Hepatocyte (in vitro differentiated cells): ENCODE measurements at regions not wholly inside any gene's neighbourhood (a gene's known extent, or its start where the extent isn't known, plus 50 kb on each side); places are given as distances from the start of the nearest gene placed in this dataset.

ENCODE experiments used
- DNase-seq: peaks from one replicate; pipeline ENCODE4 v3.0.0-alpha.2; 2016; ENCODE audit warnings: low spot score
- H2AFZ ChIP-seq: fragments of 200-600 bp; sonication (generic); 2 replicates; pipeline ENCODE4 v1.6.0; 2016; ENCODE audit warnings: antibody characterized with exemption, mild to moderate bottlenecking
- H3K27ac ChIP-seq: fragments of 200-600 bp; sonication (generic); 2 replicates; pipeline ENCODE4 v1.5.1; 2016; ENCODE audit warnings: mild to moderate bottlenecking
- H3K27me3 ChIP-seq: fragments of 200-600 bp; sonication (generic); 2 replicates; pipeline ENCODE4 v1.6.1; 2016
- H3K36me3 ChIP-seq: fragments of 200-600 bp; sonication (generic); replicated peaks from 2 replicates; pipeline ENCODE4 v1.5.1; 2016; ENCODE audit warnings: low read depth; ENCODE audit not compliant: insufficient read depth
- H3K4me1 ChIP-seq: fragments of 200-600 bp; sonication (generic); 2 replicates; pipeline ENCODE4 v1.5.1; 2016; ENCODE audit warnings: mild to moderate bottlenecking, moderate library complexity; ENCODE audit not compliant: insufficient read depth
- H3K4me2 ChIP-seq: fragments of 200-600 bp; sonication (generic); 2 replicates; pipeline ENCODE4 v1.6.0; 2016
- H3K4me3 ChIP-seq: fragments of 200-600 bp; sonication (generic); 2 replicates; pipeline ENCODE4 v1.5.1; 2016; ENCODE audit warnings: mild to moderate bottlenecking
- H3K79me2 ChIP-seq: fragments of 200-600 bp; sonication (generic); 2 replicates; pipeline ENCODE4 v1.6.0; 2017; ENCODE audit warnings: mild to moderate bottlenecking
- H3K9me2 ChIP-seq: fragments of 200-600 bp; sonication (generic); replicated peaks from 2 replicates; pipeline ENCODE4 v1.6.0; 2017; ENCODE audit warnings: mild to moderate bottlenecking; ENCODE audit not compliant: insufficient read depth
- H3K9me3 ChIP-seq: fragments of 200-600 bp; sonication (generic); 2 replicates; pipeline ENCODE4 v1.5.1; 2016; ENCODE audit warnings: low read depth, mild to moderate bottlenecking
- H4K20me1 ChIP-seq: fragments of 200-600 bp; sonication (generic); 2 replicates; pipeline ENCODE4 v1.6.0; 2016; ENCODE audit warnings: mild to moderate bottlenecking; ENCODE audit not compliant: insufficient read depth, poor library complexity, severe bottlenecking
- EZH2 ChIP-seq: fragments of 200-600 bp; sonication (generic); IDR thresholded peaks from 2 replicates; pipeline ENCODE4 v1.6.1; 2016; ENCODE audit warnings: antibody characterized with exemption, mild to moderate bottlenecking, borderline replicate concordance
- EZH2phosphoT487 ChIP-seq: fragments of 200-600 bp; sonication (generic); IDR thresholded peaks from one replicate; pipeline ENCODE4 v1.6.1; 2018; ENCODE audit warnings: antibody characterized with exemption, mild to moderate bottlenecking, low read depth, moderate library complexity; ENCODE audit not compliant: unreplicated experiment, severe bottlenecking
- WGBS: methylation state at CpG from one replicate; pipeline ENCODE4 v1.1.6; 2016; ENCODE audit warnings: low lambda C conversion rate; ENCODE audit errors: missing lambda C conversion rate; 5-methylcytosine and 5-hydroxymethylcytosine counted together
- TF ChIP-seq, protein P1 (sequence below): fragments of 200-600 bp; sonication (generic); IDR thresholded peaks from 2 replicates; pipeline ENCODE4 v1.5.1; 2016; ENCODE audit warnings: antibody characterized with exemption, mild to moderate bottlenecking; ENCODE audit not compliant: poor library complexity

DNA sequence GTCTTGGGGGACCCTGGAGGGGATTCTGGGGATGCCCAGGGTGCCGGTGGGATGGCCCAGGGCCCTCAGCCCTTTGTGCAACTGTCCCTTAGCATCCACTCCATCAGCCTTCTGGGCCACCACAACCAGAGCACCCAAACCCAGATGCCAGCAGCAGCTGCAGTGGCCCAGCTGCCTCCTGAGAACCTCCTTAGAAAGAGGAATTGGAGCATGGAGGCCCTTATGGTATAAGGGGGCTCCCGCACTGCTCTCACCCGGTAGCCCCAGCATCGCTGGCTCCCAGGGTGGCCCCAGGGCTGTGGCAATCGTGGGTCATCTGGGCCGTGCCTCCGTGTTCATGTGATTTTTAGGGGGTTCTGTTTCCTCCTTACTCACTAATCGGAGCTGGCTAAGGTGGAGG, 463.3 kb downstream of the ICE1 start:
- no peaks in the 10 kb centered on the region for H3K9me3 ChIP-seq
- no peaks in the 10 kb centered on the region for H4K20me1 ChIP-seq
- H3K36me3 ChIP-seq, result no peaks in the 10 kb centered on the region
- TF ChIP-seq, protein P1, sequence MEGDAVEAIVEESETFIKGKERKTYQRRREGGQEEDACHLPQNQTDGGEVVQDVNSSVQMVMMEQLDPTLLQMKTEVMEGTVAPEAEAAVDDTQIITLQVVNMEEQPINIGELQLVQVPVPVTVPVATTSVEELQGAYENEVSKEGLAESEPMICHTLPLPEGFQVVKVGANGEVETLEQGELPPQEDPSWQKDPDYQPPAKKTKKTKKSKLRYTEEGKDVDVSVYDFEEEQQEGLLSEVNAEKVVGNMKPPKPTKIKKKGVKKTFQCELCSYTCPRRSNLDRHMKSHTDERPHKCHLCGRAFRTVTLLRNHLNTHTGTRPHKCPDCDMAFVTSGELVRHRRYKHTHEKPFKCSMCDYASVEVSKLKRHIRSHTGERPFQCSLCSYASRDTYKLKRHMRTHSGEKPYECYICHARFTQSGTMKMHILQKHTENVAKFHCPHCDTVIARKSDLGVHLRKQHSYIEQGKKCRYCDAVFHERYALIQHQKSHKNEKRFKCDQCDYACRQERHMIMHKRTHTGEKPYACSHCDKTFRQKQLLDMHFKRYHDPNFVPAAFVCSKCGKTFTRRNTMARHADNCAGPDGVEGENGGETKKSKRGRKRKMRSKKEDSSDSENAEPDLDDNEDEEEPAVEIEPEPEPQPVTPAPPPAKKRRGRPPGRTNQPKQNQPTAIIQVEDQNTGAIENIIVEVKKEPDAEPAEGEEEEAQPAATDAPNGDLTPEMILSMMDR, result no peak
- TF ChIP-seq EZH2phosphoT487 (no peak), EZH2 (no peak)
- H2AFZ ChIP-seq, result no peak overlapping the region
- no peak overlapping the region for H3K4me3 ChIP-seq
- no peak for DNase-seq
- no peaks in the 10 kb centered on the region for H3K79me2 ChIP-seq
- H3K4me2 ChIP-seq, result no peak overlapping the region
- no peaks in the 10 kb centered on the region for H3K9me2 ChIP-seq
- peaks cover 10% of the 10 kb centered on the region for H3K27me3 ChIP-seq
- 90% methylated on average over 8 of the region's 8 CpGs for WGBS
- H3K4me1 ChIP-seq, result no peaks in the 10 kb centered on the region
- H3K27ac ChIP-seq, result no peak overlapping the region

DNA sequence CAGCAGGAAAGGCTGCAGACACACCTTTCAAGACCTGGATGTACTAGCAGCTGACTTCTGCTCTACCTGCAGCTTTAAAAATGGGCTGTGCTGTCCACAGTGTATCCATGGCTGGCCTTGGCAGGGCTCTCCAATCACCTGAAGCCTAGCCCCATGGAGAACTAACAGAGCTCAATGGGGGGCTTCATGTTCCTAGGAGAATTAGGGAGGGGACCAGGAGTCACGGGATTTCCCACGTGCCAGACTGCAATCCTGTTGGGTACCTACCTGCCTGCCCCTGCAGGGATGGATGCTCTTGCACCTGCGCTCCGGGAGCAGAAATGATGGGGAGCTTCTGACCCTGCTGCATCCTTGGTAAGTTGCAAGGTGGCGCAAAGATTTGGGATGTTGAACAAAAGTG, 462.1 kb downstream of the ICE1 start:
- Histone ChIP-seq H3K9me2 (no peaks in the 10 kb centered on the region), H2AFZ (no peak overlapping the region), H3K36me3 (no peaks in the 10 kb centered on the region), H3K79me2 (no peaks in the 10 kb centered on the region), H3K4me2 (no peak overlapping the region), H4K20me1 (no peaks in the 10 kb centered on the region), H3K9me3 (no peaks in the 10 kb centered on the region), H3K27ac (no peak overlapping the region), H3K27me3 (peaks cover 10% of the 10 kb centered on the region), H3K4me3 (no peak overlapping the region), H3K4me1 (no peaks in the 10 kb centered on the region)
- WGBS, result 79% methylated on average over 5 of the region's 5 CpGs
- TF ChIP-seq EZH2 (no peak), EZH2phosphoT487 (no peak)
- TF ChIP-seq, protein P1, result no peak
- no peak for DNase-seq

DNA sequence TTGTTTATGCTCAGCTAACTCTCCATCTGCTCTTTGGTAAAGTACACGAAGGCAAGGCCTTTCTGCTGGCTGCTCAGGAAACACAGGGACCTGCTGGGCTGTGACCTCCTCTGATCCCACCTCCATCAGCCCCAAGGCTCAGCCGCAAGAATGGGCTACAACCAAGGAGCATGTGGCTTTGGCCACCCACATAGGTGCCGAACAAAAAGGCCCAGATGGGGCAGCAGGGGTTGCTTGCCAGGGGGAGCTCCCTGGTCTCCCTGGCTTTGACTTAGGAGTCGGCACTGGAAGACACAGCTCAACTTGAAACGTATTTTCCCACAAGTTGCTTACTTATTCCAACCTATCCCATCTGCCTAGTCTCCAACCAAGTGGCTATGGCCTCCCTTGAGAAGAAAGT, 461.1 kb downstream of the ICE1 start:
- H3K36me3 ChIP-seq, result no peaks in the 10 kb centered on the region
- peaks cover 10% of the 10 kb centered on the region for H3K27me3 ChIP-seq
- no peak overlapping the region for H3K4me3 ChIP-seq
- no peak overlapping the region for H3K4me2 ChIP-seq
- no peak for DNase-seq
- no peak overlapping the region for H2AFZ ChIP-seq
- H3K4me1 ChIP-seq, result no peaks in the 10 kb centered on the region
- WGBS, result 68% methylated on average over 5 of the region's 5 CpGs
- H3K9me3 ChIP-seq, result no peaks in the 10 kb centered on the region
- H3K27ac ChIP-seq, result no peak overlapping the region
- H4K20me1 ChIP-seq, result no peaks in the 10 kb centered on the region
- no peaks in the 10 kb centered on the region for H3K9me2 ChIP-seq
- TF ChIP-seq, protein P1, result no peak
- no peak for TF ChIP-seq EZH2
- TF ChIP-seq EZH2phosphoT487, result no peak
- H3K79me2 ChIP-seq, result no peaks in the 10 kb centered on the region

DNA sequence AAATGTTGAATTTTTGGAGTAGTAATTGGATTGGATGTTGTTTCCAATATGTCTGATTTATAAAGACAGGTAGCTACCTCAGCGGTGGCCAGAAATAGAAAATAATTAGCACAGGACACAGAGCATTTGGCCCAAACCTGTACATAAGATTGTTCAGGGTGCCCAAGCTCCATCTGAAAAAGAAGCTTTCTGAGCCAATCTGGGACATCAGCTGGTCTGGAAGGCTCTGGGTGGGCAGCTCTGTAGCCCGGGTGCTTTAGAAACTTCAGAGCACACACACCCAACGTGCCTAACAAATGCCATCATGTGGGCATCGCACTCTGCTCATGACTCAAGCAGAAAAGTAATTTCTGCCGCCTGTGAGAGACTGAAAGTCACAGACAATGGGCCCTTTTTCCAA, 460.7 kb downstream of the ICE1 start:
- Histone ChIP-seq H3K27me3 (peaks cover 10% of the 10 kb centered on the region), H3K4me2 (no peak overlapping the region), H3K27ac (no peak overlapping the region), H4K20me1 (no peaks in the 10 kb centered on the region), H3K4me1 (no peaks in the 10 kb centered on the region), H2AFZ (no peak overlapping the region), H3K36me3 (no peaks in the 10 kb centered on the region), H3K79me2 (no peaks in the 10 kb centered on the region), H3K9me3 (no peaks in the 10 kb centered on the region), H3K4me3 (no peak overlapping the region), H3K9me2 (no peaks in the 10 kb centered on the region)
- 79% methylated on average over 5 of the region's 5 CpGs for WGBS
- TF ChIP-seq, protein P1, result no peak
- no peak for TF ChIP-seq EZH2
- no peak for TF ChIP-seq EZH2phosphoT487
- DNase-seq, result no peak
